ENCODE measurements at regions not wholly inside any gene's neighbourhood (a gene's known extent, or its start where the extent isn't known, plus 50 kb on each side); places are given as distances from the start of the nearest gene placed in this dataset.

DNA sequence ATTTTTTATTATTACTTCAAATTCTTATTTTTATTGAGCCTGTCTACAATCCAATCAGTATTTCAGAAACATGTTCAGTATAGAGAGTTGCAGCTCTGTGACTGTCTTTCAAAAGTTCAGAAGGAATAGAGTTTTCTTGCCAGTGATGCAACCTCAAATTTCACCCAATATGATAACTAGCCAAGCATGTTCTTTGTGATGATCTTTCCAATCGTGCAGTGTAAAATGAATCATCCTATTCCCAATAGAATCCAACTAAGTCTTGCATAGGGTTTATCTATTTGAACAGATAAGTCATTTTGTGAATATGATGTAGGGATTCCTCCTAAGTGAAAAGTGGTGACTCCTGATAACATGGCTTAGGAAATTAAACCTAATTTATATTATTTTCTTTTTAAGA is 937.8 kb downstream of the KCNJ2 start:
- Mint-ChIP-seq H3K27me3 (no peaks in the 10 kb centered on the region), H3K4me3 (no peak overlapping the region), H3K4me1 (no peaks in the 10 kb centered on the region), H3K9me3 (ENCODE audit: insufficient read depth) (peaks cover 7% of the 10 kb centered on the region), H3K27ac (no peak overlapping the region)
- Histone ChIP-seq H3K4me1 (ENCODE audit: control insufficient read depth in 2 of 2, insufficient read depth in 2 of 2, low read length in 2 of 2) (no peaks in the 10 kb centered on the region), H3K9ac (ENCODE audit: low read length) (no peak overlapping the region), H3K79me2 (ENCODE audit: control insufficient read depth, insufficient read depth, low read length) (no peaks in the 10 kb centered on the region), H4K20me1 (ENCODE audit: control insufficient read depth, insufficient read depth, low read length, poor library complexity, severe bottlenecking) (no peaks in the 10 kb centered on the region), H2AFZ (ENCODE audit: insufficient read depth, low read depth, low read length, poor library complexity, severe bottlenecking) (no peak overlapping the region), H3K4me3 (ENCODE audit: control extremely low read depth in 1 of 5, extremely low read depth in 1 of 5, insufficient read depth in 1 of 5, low read depth in 2 of 5, low read length in 4 of 5) (no peak overlapping the region), H3K27me3 (replicated peaks in 1 of 4; ENCODE audit: control extremely low read depth in 1 of 4, control insufficient read depth in 3 of 4, insufficient read depth in 4 of 4, low read length in 3 of 4) (no peaks in the 10 kb centered on the region), H3K9me3 (ENCODE audit: control extremely low read depth in 1 of 3, control insufficient read depth in 2 of 3, insufficient read depth in 1 of 3, low read length in 2 of 3) (no peaks in the 10 kb centered on the region), H3K4me2 (replicated peaks; ENCODE audit: low read depth, low read length, poor library complexity, severe bottlenecking) (no peak overlapping the region), H3K27ac (ENCODE audit: low read length in 2 of 2) (no peak overlapping the region), H3K36me3 (replicated peaks in 1 of 2; ENCODE audit: control extremely low read depth in 1 of 2, control insufficient read depth in 1 of 2, extremely low read depth in 1 of 2, insufficient read depth in 2 of 2, low read length in 1 of 2) (no peaks in the 10 kb centered on the region)
- TF ChIP-seq EZH2 (IDR thresholded peaks at IDR 0.05; ENCODE audit: borderline replicate concordance, insufficient read depth, low read depth, low read length, poor library complexity, severe bottlenecking): no peak
- TF ChIP-seq, protein P1, sequence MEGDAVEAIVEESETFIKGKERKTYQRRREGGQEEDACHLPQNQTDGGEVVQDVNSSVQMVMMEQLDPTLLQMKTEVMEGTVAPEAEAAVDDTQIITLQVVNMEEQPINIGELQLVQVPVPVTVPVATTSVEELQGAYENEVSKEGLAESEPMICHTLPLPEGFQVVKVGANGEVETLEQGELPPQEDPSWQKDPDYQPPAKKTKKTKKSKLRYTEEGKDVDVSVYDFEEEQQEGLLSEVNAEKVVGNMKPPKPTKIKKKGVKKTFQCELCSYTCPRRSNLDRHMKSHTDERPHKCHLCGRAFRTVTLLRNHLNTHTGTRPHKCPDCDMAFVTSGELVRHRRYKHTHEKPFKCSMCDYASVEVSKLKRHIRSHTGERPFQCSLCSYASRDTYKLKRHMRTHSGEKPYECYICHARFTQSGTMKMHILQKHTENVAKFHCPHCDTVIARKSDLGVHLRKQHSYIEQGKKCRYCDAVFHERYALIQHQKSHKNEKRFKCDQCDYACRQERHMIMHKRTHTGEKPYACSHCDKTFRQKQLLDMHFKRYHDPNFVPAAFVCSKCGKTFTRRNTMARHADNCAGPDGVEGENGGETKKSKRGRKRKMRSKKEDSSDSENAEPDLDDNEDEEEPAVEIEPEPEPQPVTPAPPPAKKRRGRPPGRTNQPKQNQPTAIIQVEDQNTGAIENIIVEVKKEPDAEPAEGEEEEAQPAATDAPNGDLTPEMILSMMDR (IDR thresholded peaks at IDR 0.05): no peak
- ATAC-seq (ENCODE audit: low read depth) (no peak), DNase-seq (no peak)
- POLR2A ChIA-PET: no interaction called here
- WGBS (ENCODE audit: insufficient coverage): no CpG with 5 or more reads among the region's 1 CpG
- CTCF ChIA-PET: no interaction called here
- intact Hi-C loops (cut with micrococcal nuclease): no loop called here

DNA sequence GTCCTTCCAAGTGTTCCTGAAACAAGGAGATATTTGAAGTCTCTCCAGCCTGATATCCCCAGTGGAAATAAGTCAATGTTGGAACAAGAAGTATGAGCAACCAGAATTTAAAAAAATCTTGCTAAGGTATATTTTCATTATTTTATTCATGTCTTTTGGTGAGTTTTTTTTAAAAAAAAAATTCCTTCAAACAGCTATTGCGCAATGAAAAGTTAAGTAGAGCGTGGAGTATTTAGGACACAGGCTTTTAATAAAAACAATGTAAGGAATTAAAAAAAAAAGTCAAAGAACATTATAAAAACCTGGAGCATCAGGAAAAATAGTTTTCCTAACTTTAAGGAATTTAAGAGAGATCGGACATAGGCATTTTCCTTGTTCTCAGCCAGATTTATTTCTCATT is 940.4 kb downstream of the KCNJ2 start:
- Histone ChIP-seq H3K36me3 (replicated peaks in 1 of 2; ENCODE audit: control extremely low read depth in 1 of 2, control insufficient read depth in 1 of 2, extremely low read depth in 1 of 2, insufficient read depth in 2 of 2, low read length in 1 of 2) (no peaks in the 10 kb centered on the region), H3K4me3 (ENCODE audit: control extremely low read depth in 1 of 5, extremely low read depth in 1 of 5, insufficient read depth in 1 of 5, low read depth in 2 of 5, low read length in 4 of 5) (no peak overlapping the region), H3K27ac (ENCODE audit: low read length in 2 of 2) (no peak overlapping the region), H3K9me3 (ENCODE audit: control extremely low read depth in 1 of 3, control insufficient read depth in 2 of 3, insufficient read depth in 1 of 3, low read length in 2 of 3) (no peaks in the 10 kb centered on the region), H2AFZ (ENCODE audit: insufficient read depth, low read depth, low read length, poor library complexity, severe bottlenecking) (no peak overlapping the region), H3K4me2 (replicated peaks; ENCODE audit: low read depth, low read length, poor library complexity, severe bottlenecking) (no peak overlapping the region), H4K20me1 (ENCODE audit: control insufficient read depth, insufficient read depth, low read length, poor library complexity, severe bottlenecking) (no peaks in the 10 kb centered on the region), H3K27me3 (replicated peaks in 1 of 4; ENCODE audit: control extremely low read depth in 1 of 4, control insufficient read depth in 3 of 4, insufficient read depth in 4 of 4, low read length in 3 of 4) (no peaks in the 10 kb centered on the region), H3K79me2 (ENCODE audit: control insufficient read depth, insufficient read depth, low read length) (no peaks in the 10 kb centered on the region), H3K9ac (ENCODE audit: low read length) (no peak overlapping the region), H3K4me1 (ENCODE audit: control insufficient read depth in 2 of 2, insufficient read depth in 2 of 2, low read length in 2 of 2) (no peaks in the 10 kb centered on the region)
- CTCF ChIA-PET: no interaction called here
- Mint-ChIP-seq H3K4me1 (no peaks in the 10 kb centered on the region), H3K27me3 (no peaks in the 10 kb centered on the region), H3K4me3 (no peak overlapping the region), H3K9me3 (ENCODE audit: insufficient read depth) (peaks cover 5% of the 10 kb centered on the region), H3K27ac (no peak overlapping the region)
- DNase-seq (no peak), ATAC-seq (ENCODE audit: low read depth) (no peak)
- TF ChIP-seq, protein P1 (IDR thresholded peaks at IDR 0.05): no peak
- no peak for TF ChIP-seq EZH2 (IDR thresholded peaks at IDR 0.05; ENCODE audit: borderline replicate concordance, insufficient read depth, low read depth, low read length, poor library complexity, severe bottlenecking)
- intact Hi-C loops (cut with micrococcal nuclease): no loop called here
- no CpG with 5 or more reads among the region's 3 CpGs for WGBS (ENCODE audit: insufficient coverage)
- POLR2A ChIA-PET: no interaction called here

Data from B cell (primary cell).